Stomach (tissue), 8 donors: ENCODE measurements at regions not wholly inside any gene's neighbourhood (a gene's known extent, or its start where the extent isn't known, plus 50 kb on each side); places are given as distances from the start of the nearest gene placed in this dataset.

Experiments
- DNase-seq, 2 donors: peaks; one replicate each; pipeline versions ENCODE4 v3.0.0 to v3.0.0-alpha.2; 2013 to 2019
- H3K27ac ChIP-seq, 5 donors: fragments of 200-600 bp in 4 of 5; sonication (generic) in 4 of 5; one replicate each; pipeline ENCODE4 v1.5.1; 2013 to 2019; ENCODE audit warnings: mild to moderate bottlenecking in 1 of 5, moderate library complexity in 1 of 5
- H3K27me3 ChIP-seq, 3 donors: fragments of 200-600 bp; sonication (generic); one replicate each; pipeline ENCODE4 v1.5.1; 2017 to 2019; ENCODE audit warnings: mixed run types in 1 of 3
- H3K36me3 ChIP-seq, 4 donors: fragments of 200-600 bp; sonication (generic); 1 replicate in 3 of 4; 2 replicates in 1 of 4; pipeline ENCODE4 v1.5.1; 2016 to 2019
- H3K4me1 ChIP-seq, 4 donors: fragments of 200-600 bp; sonication (generic); one replicate each; pipeline ENCODE4 v1.5.1; 2016 to 2019
- H3K4me3 ChIP-seq, 4 donors: fragments of 200-600 bp; sonication (generic) in 3 of 4; one replicate each; pipeline ENCODE4 v1.5.1; 2016 to 2019; ENCODE audit warnings: mild to moderate bottlenecking in 1 of 4
- H3K9me3 ChIP-seq, 4 donors: fragments of 200-600 bp; sonication (generic); one replicate each; pipeline ENCODE4 v1.5.1; 2016 to 2019
- CTCF ChIP-seq, 7 experiments: fragments of 450-650 bp in 4 of 7; fragments of 200-600 bp in 3 of 7; sonication (generic) in 3 of 7; IDR thresholded peaks; one replicate each; pipeline ENCODE4 v1.5.1; 2016 to 2019; ENCODE audit warnings: antibody characterized with exemption in 7 of 7, control low read depth in 2 of 7, mild to moderate bottlenecking in 1 of 7
- EP300 ChIP-seq: sonication (generic); formaldehyde crosslinking; IDR thresholded peaks from one replicate; pipeline ENCODE4 v1.6.1; 2017; ENCODE audit warnings: antibody characterized with exemption
- POLR2A ChIP-seq, 4 donors: fragments of 450-650 bp; IDR thresholded peaks; one replicate each; pipeline ENCODE4 v1.6.1; 2016; ENCODE audit warnings: antibody characterized with exemption in 4 of 4, control low read depth in 2 of 4, mild to moderate bottlenecking in 1 of 4, moderate library complexity in 1 of 4
- POLR2AphosphoS5 ChIP-seq, 3 donors: sonication (generic); formaldehyde crosslinking; IDR thresholded peaks; one replicate each; pipeline ENCODE4 v1.6.1; 2016; ENCODE audit warnings: antibody characterized with exemption in 3 of 3
- whole genome bisulfite sequencing, 5 donors: extraction: QIAGEN DNeasy Blood & Tissue Kit in 3 of 5; methylation state at CpG; one replicate each; pipeline versions ENCODE4 v1.1.5 to v1.1.7; 2013 to 2018; 5-methylcytosine and 5-hydroxymethylcytosine counted together
- intact Hi-C: fragments of 100-400 bp; cut with DNase I; formaldehyde crosslinking; loops from one replicate; pipeline ENCODE4 v1.15.1; 2023; ENCODE audit warnings: low total_unique reads
- donor health status: healthy with polysubstance abuse.
- donor health status: Bipolar disorder and iron deficiency.
- donor health status: healthy.

- WGBS, 5 donors, result 48 to 76% (median 63%) methylated on average over 1 of the region's 1 CpG
- no peaks in the 10 kb centered on the region for H3K27me3 ChIP-seq
- no peaks in the 10 kb centered on the region for H3K36me3 ChIP-seq
- intact Hi-C loops, result no loop called here
- H3K4me3 ChIP-seq, result no peak overlapping the region
- TF ChIP-seq CTCF (IDR thresholded peaks at IDR 0.05) (no peak), POLR2AphosphoS5 (IDR thresholded peaks at IDR 0.05) (no peak), EP300 (no peak), POLR2A (IDR thresholded peaks at IDR 0.05) (no peak)
- H3K27ac ChIP-seq, result no peak overlapping the region
- DNase-seq, result peak in 1 of 2 donors; percentile 17
- H3K4me1 ChIP-seq, result peaks cover 0 to 5% (median 0%) of the 10 kb centered on the region in 4 donors
- no peaks in the 10 kb centered on the region for H3K9me3 ChIP-seq
These were observed 71.6 kb downstream of the PDE6H start for GRCh38 chr12:15044471-15044870.

- Histone ChIP-seq H3K9me3 (no peaks in the 10 kb centered on the region), H3K4me3 (no peak overlapping the region), H3K27ac (no peak overlapping the region), H3K27me3 (no peaks in the 10 kb centered on the region), H3K36me3 (no peaks in the 10 kb centered on the region), H3K4me1 (peaks cover 0 to 5% (median under 1%) of the 10 kb centered on the region in 4 donors)
- intact Hi-C loops, result no loop called here
- no peak for TF ChIP-seq POLR2AphosphoS5 (IDR thresholded peaks at IDR 0.05)
- no peak for TF ChIP-seq EP300
- no peak for TF ChIP-seq CTCF (IDR thresholded peaks at IDR 0.05)
- no peak for TF ChIP-seq POLR2A (IDR thresholded peaks at IDR 0.05)
- WGBS, 5 donors, result 21 to 40% (median 33%) methylated on average over 1 of the region's 1 CpG
- no peak for DNase-seq
These were observed 72.6 kb downstream of the PDE6H start for GRCh38 chr12:15045451-15045850.

- intact Hi-C loops, result no loop called here
- Histone ChIP-seq H3K9me3 (no peaks in the 10 kb centered on the region), H3K27me3 (no peaks in the 10 kb centered on the region), H3K27ac (no peak overlapping the region), H3K36me3 (no peaks in the 10 kb centered on the region), H3K4me3 (no peak overlapping the region), H3K4me1 (peaks cover 0 to 9% (median 2%) of the 10 kb centered on the region in 4 donors)
- 50 to 72% (median 63%) methylated on average over 2 of the region's 2 CpGs for WGBS, 5 donors
- TF ChIP-seq EP300 (no peak), POLR2A (IDR thresholded peaks at IDR 0.05) (no peak), POLR2AphosphoS5 (IDR thresholded peaks at IDR 0.05) (no peak), CTCF (IDR thresholded peaks at IDR 0.05) (no peak)
- no peak for DNase-seq
These were observed 74.8 kb downstream of the PDE6H start for GRCh38 chr12:15047611-15048010.

- no peak for DNase-seq
- peaks cover 0 to 9% (median 2%) of the 10 kb centered on the region in 4 donors for H3K4me1 ChIP-seq
- WGBS, 5 donors, result 74 to 86% (median 79%) methylated on average over 8 of the region's 8 CpGs
- no peaks in the 10 kb centered on the region for H3K36me3 ChIP-seq
- no peak overlapping the region for H3K27ac ChIP-seq
- no peaks in the 10 kb centered on the region for H3K27me3 ChIP-seq
- intact Hi-C loops, result no loop called here
- H3K4me3 ChIP-seq, result no peak overlapping the region
- TF ChIP-seq CTCF (IDR thresholded peaks at IDR 0.05) (no peak), EP300 (no peak), POLR2A (IDR thresholded peaks at IDR 0.05) (no peak), POLR2AphosphoS5 (IDR thresholded peaks at IDR 0.05) (no peak)
- no peaks in the 10 kb centered on the region for H3K9me3 ChIP-seq
These were observed 76.8 kb downstream of the PDE6H start for GRCh38 chr12:15049461-15050153.
